K562 (cell line): ENCODE measurements at regions not wholly inside any gene's neighbourhood (a gene's known extent, or its start where the extent isn't known, plus 50 kb on each side); places are given as distances from the start of the nearest gene placed in this dataset.

Source experiments
- ATF1 ChIP-seq, 2 experiments: fragments of 450-650 bp in 1 of 2; IDR thresholded peaks; 2 replicates each; pipeline ENCODE4 v1.6.1; 2016; ENCODE audit warnings: missing compliant biosample characterization in 1 of 2, missing genetic modification characterization in 1 of 2
- HDAC2 ChIP-seq: fragments of 450-650 bp; IDR thresholded peaks from 2 replicates; pipeline ENCODE4 v1.6.1; 2016; ENCODE audit warnings: mild to moderate bottlenecking
- MYC ChIP-seq, 2 experiments: fragments of 250-450 bp in 1 of 2; sonication (Bioruptor Pico) in 1 of 2; IDR thresholded peaks; 2 replicates each; pipeline versions ENCODE4 v1.5.1 to v1.6.1; 2012 to 2021; ENCODE audit warnings: low read depth in 2 of 2, borderline replicate concordance in 1 of 2, improper control_type of control experiment in 1 of 2, low read length in 1 of 2, mild to moderate bottlenecking in 1 of 2, moderate library complexity in 1 of 2
- POLR2H ChIP-seq: IDR thresholded peaks from 2 replicates; pipeline ENCODE4 v1.6.1; 2016; ENCODE audit warnings: missing genetic modification characterization, low read depth, mild to moderate bottlenecking, control low read depth, missing compliant biosample characterization, moderate library complexity
- THRB ChIP-seq: fragments of 450-650 bp; formaldehyde crosslinking; conservative IDR thresholded peaks from 2 replicates; pipeline ENCODE4 v1.4.0; 2022; ENCODE audit warnings: mild to moderate bottlenecking, missing genetic modification characterization
- ZHX1 ChIP-seq: fragments of 150-350 bp; conservative IDR thresholded peaks from 2 replicates; pipeline ENCODE4 v1.6.1; 2014; ENCODE audit warnings: low read length
- ZNF324 ChIP-seq: fragments of 250-450 bp; sonication (Bioruptor Pico); IDR thresholded peaks from 2 replicates; pipeline ENCODE4 v1.4.0; 2020; ENCODE audit warnings: mild to moderate bottlenecking
- ZNF589 ChIP-seq: fragments of 200-800 bp; sonication (Bioruptor generic); IDR thresholded peaks from 2 replicates; pipeline ENCODE4 v1.6.1; 2016; ENCODE audit warnings: low read depth, missing genetic modification characterization, missing compliant biosample characterization

- TF ChIP-seq MYC (IDR thresholded peaks at IDR 0.05; ENCODE audit: low read depth, low read length): no peak
- TF ChIP-seq MYC (CRISPR knock-in tag; IDR thresholded peaks at IDR 0.05; ENCODE audit: borderline replicate concordance, low read depth): no peak
- no peak for TF ChIP-seq ATF1 (CRISPR knock-in tag; IDR thresholded peaks at IDR 0.05)
- no peak for TF ChIP-seq ATF1 (tag; IDR thresholded peaks at IDR 0.05)
- TF ChIP-seq POLR2H (tag): no peak
- no peak for TF ChIP-seq THRB (CRISPR knock-in tag)
- no peak for TF ChIP-seq ZNF589 (CRISPR knock-in tag)
- no peak for TF ChIP-seq ZNF324 (CRISPR knock-in tag)
- TF ChIP-seq ZHX1: no peak
- no peak for TF ChIP-seq HDAC2
These were observed 615.2 kb downstream of the RPS29 start (continued) for GRCh38 chr14:48970943-48971342.
